H1 (cell line): ENCODE measurements at regions not wholly inside any gene's neighbourhood (a gene's known extent, or its start where the extent isn't known, plus 50 kb on each side); places are given as distances from the start of the nearest gene placed in this dataset.

Experiments
- CTCF ChIA-PET: fragments of 300-600 bp; sonication (Branson Sonifier 250); formaldehyde crosslinking; loops from one replicate; lab custom pipeline; 2021; ENCODE audit not compliant: partially characterized antibody; lab: Charles Lee
- POLR2A ChIA-PET: fragments of 300-600 bp; sonication (Branson Sonifier 250); formaldehyde crosslinking; loops from one replicate; lab custom pipeline; 2021; ENCODE audit warnings: inconsistent platforms; ENCODE audit not compliant: partially characterized antibody; lab: Charles Lee
- DNase-seq, 2 experiments: peaks; one replicate each; pipeline versions ENCODE4 v3.0.0 to v3.0.0-alpha.2; 2010 to 2022; ENCODE audit warnings: low spot score in 2 of 2, low read depth in 1 of 2, mixed read lengths in 1 of 2
- FAIRE-seq: peaks from 2 replicates; lab custom pipeline; 2011; peaks lifted over from hg19 to GRCh38; lab: Jason Lieb, UNC
- H2AFZ ChIP-seq: 2 replicates; pipeline ENCODE4 v1.8.1; 2012; ENCODE audit warnings: low read length, inconsistent platforms
- H2AK5ac ChIP-seq: 2 replicates; pipeline ENCODE4 v1.6.1; 2013; ENCODE audit warnings: low read depth, low read length
- H2BK120ac ChIP-seq: replicated peaks from 2 replicates; pipeline ENCODE3; 2013; ENCODE audit warnings: low read depth, low read length, inconsistent platforms
- H2BK12ac ChIP-seq: 2 replicates; pipeline ENCODE4 v1.6.1; 2013; ENCODE audit warnings: low read depth, low read length
- H2BK15ac ChIP-seq: 2 replicates; pipeline ENCODE4 v1.6.1; 2013; ENCODE audit warnings: low read length
- H2BK20ac ChIP-seq: 2 replicates; pipeline ENCODE4 v1.6.1; 2013; ENCODE audit warnings: low read length
- H2BK5ac ChIP-seq: 2 replicates; pipeline ENCODE4 v1.6.1; 2013; ENCODE audit warnings: low read depth, low read length
- H3K14ac ChIP-seq: 2 replicates; pipeline ENCODE4 v1.6.1; 2013; ENCODE audit warnings: inconsistent platforms; ENCODE audit not compliant: insufficient read length
- H3K18ac ChIP-seq: 2 replicates; pipeline ENCODE4 v1.6.1; 2013; ENCODE audit warnings: low read length; ENCODE audit errors: extremely low read depth
- H3K23ac ChIP-seq: 2 replicates; pipeline ENCODE4 v1.6.1; 2013; ENCODE audit warnings: inconsistent platforms; ENCODE audit not compliant: insufficient read length
- H3K23me2 ChIP-seq: 2 replicates; pipeline ENCODE4 v1.6.1; 2013; ENCODE audit warnings: low read depth, low read length
- H3K27ac ChIP-seq: 2 replicates; pipeline ENCODE4 v1.6.1; 2011; ENCODE audit warnings: low read depth, low read length, inconsistent platforms
- H3K27me3 ChIP-seq, 4 experiments: replicated peaks in 1 of 4; 1 replicate in 1 of 4; 2 replicates in 3 of 4; pipeline versions ENCODE4 v1.6.1 to v1.8.1; 2011 to 2013; ENCODE audit warnings: low read length in 3 of 4, mild to moderate bottlenecking in 3 of 4, inconsistent platforms in 2 of 4, mixed read lengths in 2 of 4, moderate library complexity in 1 of 4; ENCODE audit not compliant: control insufficient read depth in 3 of 4, insufficient read depth in 3 of 4; ENCODE audit errors: extremely low read depth in 1 of 4
- H3K36me3 ChIP-seq, 4 experiments: 2 replicates each; pipeline versions ENCODE4 v1.6.1 to v1.8.1; 2011 to 2013; ENCODE audit warnings: mild to moderate bottlenecking in 4 of 4, low read length in 3 of 4, moderate library complexity in 2 of 4, control low read depth in 1 of 4, inconsistent platforms in 1 of 4; ENCODE audit not compliant: insufficient read depth in 4 of 4, control insufficient read depth in 2 of 4
- H3K4ac ChIP-seq: replicated peaks from 2 replicates; pipeline ENCODE3; 2013; ENCODE audit warnings: low read length, low read depth, mixed read lengths, inconsistent platforms; ENCODE audit not compliant: insufficient read length
- H3K4me1 ChIP-seq, 4 experiments: replicated peaks in 1 of 4; 1 replicate in 1 of 4; 2 replicates in 3 of 4; pipeline versions ENCODE4 v1.6.1 to v1.8.1; 2011 to 2013; ENCODE audit warnings: low read length in 3 of 4, inconsistent platforms in 2 of 4, mixed read lengths in 1 of 4; ENCODE audit not compliant: insufficient read depth in 4 of 4, control insufficient read depth in 3 of 4
- H3K4me2 ChIP-seq, 2 experiments: 2 replicates each; pipeline versions ENCODE4 v1.6.1 to v1.8.1; 2011 to 2013; ENCODE audit warnings: low read depth in 2 of 2, low read length in 2 of 2, control low read depth in 1 of 2, inconsistent platforms in 1 of 2, mild to moderate bottlenecking in 1 of 2; ENCODE audit not compliant: insufficient read depth in 1 of 2
- H3K4me3 ChIP-seq, 4 experiments: fragments of 200-600, 300-600 bp in 1 of 4; sonication (generic), shearing (Covaris generic), sonication (Bioruptor Twin) in 1 of 4; 2 replicates each; pipeline versions ENCODE4 v1.5.1 to v1.8.1; 2011 to 2016; ENCODE audit warnings: low read length in 4 of 4, low read depth in 3 of 4, control low read depth in 2 of 4, inconsistent platforms in 2 of 4, mild to moderate bottlenecking in 2 of 4, mixed read lengths in 1 of 4, moderate library complexity in 1 of 4; ENCODE audit not compliant: insufficient read depth in 2 of 4; ENCODE audit errors: extremely low read depth in 1 of 4
- H3K56ac ChIP-seq: replicated peaks from 2 replicates; pipeline ENCODE3; 2013; ENCODE audit warnings: low read depth, mild to moderate bottlenecking, mixed read lengths, low read length, inconsistent platforms; ENCODE audit not compliant: insufficient read length
- H3K79me1 ChIP-seq: 2 replicates; pipeline ENCODE4 v1.6.1; 2013; ENCODE audit warnings: low read depth, low read length, control low read depth
- H3K79me2 ChIP-seq, 2 experiments: 2 replicates each; pipeline versions ENCODE4 v1.6.1 to v1.8.1; 2012 to 2013; ENCODE audit warnings: low read length in 2 of 2, mild to moderate bottlenecking in 2 of 2, inconsistent platforms in 1 of 2; ENCODE audit not compliant: insufficient read depth in 2 of 2, control insufficient read depth in 1 of 2
- H3K9ac ChIP-seq, 4 experiments: replicated peaks in 1 of 4; 1 replicate in 1 of 4; 2 replicates in 3 of 4; pipeline versions ENCODE4 v1.6.1 to v1.8.1; 2011 to 2013; ENCODE audit warnings: low read depth in 3 of 4, low read length in 3 of 4, control low read depth in 2 of 4, mild to moderate bottlenecking in 2 of 4, moderate library complexity in 2 of 4, inconsistent platforms in 1 of 4; ENCODE audit errors: extremely low read depth in 1 of 4
- H3K9me3 ChIP-seq, 2 experiments: 2 replicates each; pipeline versions ENCODE4 v1.6.1 to v1.8.1; 2012 to 2013; ENCODE audit warnings: mild to moderate bottlenecking in 2 of 2, moderate library complexity in 2 of 2, control low read depth in 1 of 2, inconsistent platforms in 1 of 2, low read depth in 1 of 2, low read length in 1 of 2, mixed read lengths in 1 of 2; ENCODE audit not compliant: insufficient read depth in 2 of 2
- H4K20me1 ChIP-seq, 2 experiments: replicated peaks in 1 of 2; 2 replicates each; pipeline versions ENCODE3 to v1.8.1; 2011 to 2013; ENCODE audit warnings: inconsistent platforms in 2 of 2, low read length in 2 of 2, mild to moderate bottlenecking in 1 of 2; ENCODE audit not compliant: insufficient read depth in 2 of 2, control insufficient read depth in 1 of 2
- H4K5ac ChIP-seq: 2 replicates; pipeline ENCODE4 v1.6.1; 2013; ENCODE audit warnings: low read length, low read depth, mixed read lengths, inconsistent platforms; ENCODE audit not compliant: insufficient read length
- H4K8ac ChIP-seq: 2 replicates; pipeline ENCODE4 v1.8.0; 2013; ENCODE audit warnings: mild to moderate bottlenecking, moderate library complexity, low read length, inconsistent platforms; ENCODE audit not compliant: insufficient read depth; ENCODE audit errors: extremely low read depth
- H4K91ac ChIP-seq: replicated peaks from 2 replicates; pipeline ENCODE3; 2013; ENCODE audit warnings: low read length, mixed read lengths, inconsistent platforms; ENCODE audit not compliant: insufficient read length
- E2F6 ChIP-seq: IDR thresholded peaks from 2 replicates; pipeline ENCODE4 v1.6.1; 2012; ENCODE audit warnings: inconsistent platforms
- HDAC2 ChIP-seq, 2 experiments: fragments of 300-600 bp in 1 of 2; sonication (generic) in 1 of 2; IDR thresholded peaks; 2 replicates each; pipeline ENCODE4 v1.6.1; 2011 to 2012; ENCODE audit warnings: low read depth in 2 of 2, low read length in 2 of 2, mild to moderate bottlenecking in 2 of 2, moderate library complexity in 2 of 2, borderline replicate concordance in 1 of 2, inconsistent platforms in 1 of 2
- PHF8 ChIP-seq: fragments of 200-600 bp; sonication (generic); conservative IDR thresholded peaks from 2 replicates; pipeline ENCODE4 v1.7.1; 2012; ENCODE audit warnings: low read depth, mild to moderate bottlenecking, inconsistent platforms, low read length, moderate library complexity
- POU5F1 ChIP-seq: IDR thresholded peaks from 2 replicates; pipeline ENCODE4 v1.6.1; 2011; ENCODE audit warnings: low read depth, mild to moderate bottlenecking, low read length, moderate library complexity
- SIX5 ChIP-seq: IDR thresholded peaks from 2 replicates; pipeline ENCODE4 v1.6.1; 2011; ENCODE audit warnings: mild to moderate bottlenecking, low read depth, low read length
- SP1 ChIP-seq: IDR thresholded peaks from 2 replicates; pipeline ENCODE4 v1.6.1; 2011; ENCODE audit warnings: low read depth, low read length
- SP2 ChIP-seq: IDR thresholded peaks from 2 replicates; pipeline ENCODE4 v1.6.1; 2012; ENCODE audit warnings: mild to moderate bottlenecking, low read length, inconsistent platforms
- USF2 ChIP-seq: IDR thresholded peaks from 2 replicates; pipeline ENCODE4 v1.6.1; 2011; ENCODE audit warnings: low read length, improper control_type of control experiment
- WGBS, 2 experiments: shearing (Covaris generic) in 1 of 2; methylation state at CpG; one replicate each; pipeline versions ENCODE4 v1.1.6 to v1.1.7; 2013 to 2015; ENCODE audit warnings: low lambda C conversion rate in 2 of 2, mixed read lengths in 2 of 2, inconsistent platforms in 1 of 2, low coverage in 1 of 2, missing lambda C conversion rate in 1 of 2; ENCODE audit not compliant: insufficient replicate concordance in 2 of 2, insufficient coverage in 1 of 2, insufficient read length in 1 of 2; ENCODE audit errors: extremely low coverage in 1 of 2, missing lambda C conversion rate in 1 of 2; 5-methylcytosine and 5-hydroxymethylcytosine counted together

- no peaks in the 10 kb centered on the region for H3K9me3 ChIP-seq
- no peak overlapping the region for H2BK120ac ChIP-seq
- H2BK15ac ChIP-seq: no peak overlapping the region
- H3K4me1 ChIP-seq: no peaks in the 10 kb centered on the region
- DNase-seq: no peak
- 94% methylated on average over 6 of the region's 6 CpGs; no CpG with 5 or more reads in 1 of the 2 experiments for WGBS, 2 experiments
- no peak overlapping the region for H3K56ac ChIP-seq
- ChIA-PET POLR2A (no interaction called here), CTCF (interaction anchor here (2.3 kb wide), 1 partner anchor 320 kb away, joined by 5 read pairs; no protein-coding TSS in a partner anchor)
- H2BK20ac ChIP-seq: no peak overlapping the region
- H3K27me3 ChIP-seq: no peaks in the 10 kb centered on the region
- no peak overlapping the region for H3K4me3 ChIP-seq
- H2BK12ac ChIP-seq: no peak overlapping the region
- no peak overlapping the region for H3K18ac ChIP-seq
- no peak overlapping the region for H4K91ac ChIP-seq
- no peak overlapping the region for H4K8ac ChIP-seq
- H2BK5ac ChIP-seq: no peak overlapping the region
- no peak overlapping the region for H3K4ac ChIP-seq
- no peak overlapping the region for H3K9ac ChIP-seq
- no peak overlapping the region for H3K27ac ChIP-seq
- H3K4me2 ChIP-seq: no peak overlapping the region
- no peaks in the 10 kb centered on the region for H3K36me3 ChIP-seq
- no peak overlapping the region for H4K5ac ChIP-seq
- no peaks in the 10 kb centered on the region for H3K23me2 ChIP-seq
- H2AFZ ChIP-seq: no peak overlapping the region
- H3K79me2 ChIP-seq: no peaks in the 10 kb centered on the region
- no peak overlapping the region for H2AK5ac ChIP-seq
- no peaks in the 10 kb centered on the region for H3K79me1 ChIP-seq
- H3K23ac ChIP-seq: no peak overlapping the region
- no peak for FAIRE-seq
- no peak overlapping the region for H3K14ac ChIP-seq
- TF ChIP-seq E2F6 (no peak), HDAC2 (IDR thresholded peaks at IDR 0.05; ENCODE audit: borderline replicate concordance in 1 of 2, low read depth in 2 of 2, low read length in 2 of 2) (no peak), SP1 (no peak), SIX5 (no peak), SP2 (no peak), PHF8 (no peak), USF2 (no peak), POU5F1 (no peak)
- H4K20me1 ChIP-seq: no peaks in the 10 kb centered on the region
Measured at GRCh38 chr7:12139416-12139815, 71.7 kb upstream of the TMEM106B start.
